Erythroblast (primary cell): ENCODE measurements at regions not wholly inside any gene's neighbourhood (a gene's known extent, or its start where the extent isn't known, plus 50 kb on each side); places are given as distances from the start of the nearest gene placed in this dataset.

Source experiments
- GATA1 ChIP-seq: IDR thresholded peaks from 2 replicates; pipeline ENCODE4 v1.6.1; 2011; ENCODE audit warnings: low read depth, mild to moderate bottlenecking, control low read depth, low read length, moderate library complexity
- POLR2A ChIP-seq: IDR thresholded peaks from 2 replicates; pipeline ENCODE4 v1.6.1; 2011; ENCODE audit warnings: mild to moderate bottlenecking, low read length

GRCh38 chr14:36465178-36465577 lies 54.9 kb downstream of the NKX2-1 start:
- TF ChIP-seq POLR2A (no peak), GATA1 (no peak)
